ENCODE measurements at regions not wholly inside any gene's neighbourhood (a gene's known extent, or its start where the extent isn't known, plus 50 kb on each side); places are given as distances from the start of the nearest gene placed in this dataset.

DNA sequence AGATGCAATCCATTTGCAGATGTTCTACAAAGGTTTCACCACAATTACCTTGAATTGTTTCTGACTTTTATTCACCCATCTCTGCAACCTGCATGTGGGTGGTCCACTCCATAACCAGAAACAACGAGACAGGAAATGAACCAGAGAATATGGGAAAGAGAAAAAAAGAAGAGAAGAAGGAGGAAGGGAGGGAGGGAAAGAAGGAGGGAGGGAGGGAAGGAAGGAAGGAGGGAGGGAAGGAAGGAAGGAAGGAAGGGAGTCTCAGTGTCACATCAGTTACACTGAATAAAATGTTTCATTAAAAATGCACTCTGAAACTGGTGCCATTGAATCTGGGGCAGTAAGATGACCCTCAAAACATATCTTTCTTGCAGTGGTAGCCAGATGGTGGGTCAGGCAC lies 301.3 kb upstream of the MGMT start:
- DNase-seq (ENCODE audit: extremely low read depth in 1 of 4, low spot score in 3 of 4) (no peak), ATAC-seq (no peak), FAIRE-seq (no peak)
- H2AFZ ChIP-seq (ENCODE audit: low read depth, low read length), result no peak overlapping the region
- intact Hi-C loops (cut with micrococcal nuclease) (no loop called here), in situ Hi-C loops (cut with MboI) (no loop called here)
- no peaks in the 10 kb centered on the region for H3K4me1 ChIP-seq (replicated peaks in 1 of 2; ENCODE audit: control insufficient read depth in 2 of 2, insufficient read depth in 2 of 2, low read length in 2 of 2)
- H3K27me3 ChIP-seq (ENCODE audit: control insufficient read depth in 2 of 2, insufficient read depth in 2 of 2, low read length in 2 of 2), result peaks cover 0 to 6% of the 10 kb centered on the region in 2 experiments; a peak in 1 of 5 replicates
- no peak for TF ChIP-seq NONO (IDR thresholded peaks at IDR 0.05; ENCODE audit: low read depth in 2 of 2, low read length in 1 of 2)
- no peak for TF ChIP-seq HCFC1 (IDR thresholded peaks at IDR 0.05; ENCODE audit: low read depth, low read length)
- TF ChIP-seq XRCC5 (IDR thresholded peaks at IDR 0.05; ENCODE audit: low read depth, low read length), result no peak
- TF ChIP-seq, protein P1, sequence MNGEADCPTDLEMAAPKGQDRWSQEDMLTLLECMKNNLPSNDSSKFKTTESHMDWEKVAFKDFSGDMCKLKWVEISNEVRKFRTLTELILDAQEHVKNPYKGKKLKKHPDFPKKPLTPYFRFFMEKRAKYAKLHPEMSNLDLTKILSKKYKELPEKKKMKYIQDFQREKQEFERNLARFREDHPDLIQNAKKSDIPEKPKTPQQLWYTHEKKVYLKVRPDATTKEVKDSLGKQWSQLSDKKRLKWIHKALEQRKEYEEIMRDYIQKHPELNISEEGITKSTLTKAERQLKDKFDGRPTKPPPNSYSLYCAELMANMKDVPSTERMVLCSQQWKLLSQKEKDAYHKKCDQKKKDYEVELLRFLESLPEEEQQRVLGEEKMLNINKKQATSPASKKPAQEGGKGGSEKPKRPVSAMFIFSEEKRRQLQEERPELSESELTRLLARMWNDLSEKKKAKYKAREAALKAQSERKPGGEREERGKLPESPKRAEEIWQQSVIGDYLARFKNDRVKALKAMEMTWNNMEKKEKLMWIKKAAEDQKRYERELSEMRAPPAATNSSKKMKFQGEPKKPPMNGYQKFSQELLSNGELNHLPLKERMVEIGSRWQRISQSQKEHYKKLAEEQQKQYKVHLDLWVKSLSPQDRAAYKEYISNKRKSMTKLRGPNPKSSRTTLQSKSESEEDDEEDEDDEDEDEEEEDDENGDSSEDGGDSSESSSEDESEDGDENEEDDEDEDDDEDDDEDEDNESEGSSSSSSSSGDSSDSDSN (IDR thresholded peaks at IDR 0.05; ENCODE audit: borderline replicate concordance in 1 of 2, low read depth in 2 of 2, low read length in 2 of 2), result no peak
- TF ChIP-seq MEF2D (tag; conservative IDR thresholded peaks at IDR 0.05; ENCODE audit: low read depth), result no peak
- no peak for TF ChIP-seq PTBP1 (IDR thresholded peaks at IDR 0.05; ENCODE audit: low read depth, low read length)
- no peak for TF ChIP-seq ZNF717 (CRISPR knock-in tag; IDR thresholded peaks at IDR 0.05)
- TF ChIP-seq TAL1 (IDR thresholded peaks at IDR 0.05), result no peak
- TF ChIP-seq CREM (IDR thresholded peaks at IDR 0.05; ENCODE audit: low read depth), result no peak
- TF ChIP-seq CTBP1 (IDR thresholded peaks at IDR 0.05; ENCODE audit: borderline replicate concordance), result no peak
- H3K4me2 ChIP-seq (ENCODE audit: insufficient read depth, low read length), result no peak overlapping the region
- no peaks in the 10 kb centered on the region for H3K9me3 ChIP-seq (replicated peaks; ENCODE audit: control insufficient read depth, insufficient read depth, low read depth, low read length)
- no peak overlapping the region for H3K27ac ChIP-seq (ENCODE audit: extremely low read depth, low read depth, low read length)
- no peak overlapping the region for H3K4me3 ChIP-seq
- ChIA-PET POLR2A (no interaction called here), CTCF (ENCODE audit: low intra/inter-chr PET ratio) (no interaction called here)
- no peaks in the 10 kb centered on the region for H3K79me2 ChIP-seq (ENCODE audit: control insufficient read depth, insufficient read depth, low read length)
- H3K9me1 ChIP-seq (ENCODE audit: control insufficient read depth, insufficient read depth, low read length), result no peaks in the 10 kb centered on the region
- no peaks in the 10 kb centered on the region for H4K20me1 ChIP-seq (replicated peaks; ENCODE audit: control insufficient read depth, insufficient read depth, low read length)
- WGBS (ENCODE audit: insufficient coverage, low coverage, missing lambda C conversion rate), result 0% methylated on average over 1 of the region's 1 CpG
- BruUV-seq (replicated peaks), result no TSS peak
- H3K36me3 ChIP-seq (ENCODE audit: control insufficient read depth, insufficient read depth, low read length), result no peaks in the 10 kb centered on the region
- no peak overlapping the region for H3K9ac ChIP-seq (ENCODE audit: insufficient read depth in 1 of 2, low read depth in 2 of 2, low read length in 2 of 2)

All from K562 (cell line).